NK-92 (cell line): ENCODE measurements at regions not wholly inside any gene's neighbourhood (a gene's known extent, or its start where the extent isn't known, plus 50 kb on each side); places are given as distances from the start of the nearest gene placed in this dataset.

Experiments
- DNase-seq: peaks from one replicate; lab custom pipeline; 2025; ENCODE audit not compliant: unreplicated experiment; lab: John Stamatoyannopoulos, UW

DNA sequence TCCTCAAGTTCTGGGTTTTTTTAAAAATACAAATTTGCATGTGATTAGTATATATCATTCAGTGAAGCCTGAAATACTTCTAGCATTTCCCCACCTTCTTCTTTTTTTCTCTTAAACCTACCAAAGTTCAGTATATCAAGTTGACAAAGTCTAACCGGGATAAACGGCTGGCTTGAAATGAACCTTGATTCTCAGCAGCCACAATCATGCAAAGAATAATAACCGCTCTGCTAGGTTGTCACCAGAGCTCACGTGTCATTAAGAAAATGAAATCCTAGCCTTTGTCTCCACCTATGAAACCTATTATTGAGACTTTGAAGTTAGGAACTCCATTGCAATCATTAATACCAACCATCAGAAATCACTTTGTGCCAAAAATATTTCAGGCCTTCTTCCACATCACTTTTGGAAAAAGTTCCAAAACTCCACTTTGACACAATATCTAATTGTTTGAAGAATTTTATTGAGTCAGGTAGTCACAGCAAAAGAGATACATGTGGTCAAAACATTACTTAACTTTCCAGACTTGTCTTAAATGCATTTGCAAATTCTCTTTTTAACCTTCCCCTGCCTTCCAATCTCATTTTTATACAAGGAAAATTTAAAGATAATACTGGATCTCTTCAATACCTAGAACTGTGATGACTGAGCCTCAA is 285.6 kb upstream of the ACVR2A start:
- no peak for DNase-seq

DNA sequence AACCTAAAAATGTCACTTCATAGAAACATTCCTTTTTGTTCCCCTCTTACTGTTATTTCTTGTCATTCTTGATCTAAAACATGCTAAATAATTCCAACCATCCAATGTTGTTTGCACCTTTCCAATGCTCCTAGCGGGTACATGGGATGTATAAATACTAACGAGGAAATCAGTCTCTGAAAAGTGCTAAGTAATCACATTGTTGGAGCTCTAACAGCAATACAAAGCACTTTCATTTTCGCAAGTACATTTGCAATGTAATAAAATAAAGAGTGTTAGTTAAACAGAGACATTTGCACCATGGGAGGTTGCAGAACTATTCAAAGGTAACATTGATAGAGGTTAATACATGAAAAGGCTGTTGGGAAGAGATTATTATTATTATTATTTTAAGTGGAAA is 286.2 kb upstream of the ACVR2A start:
- DNase-seq: no peak

DNA sequence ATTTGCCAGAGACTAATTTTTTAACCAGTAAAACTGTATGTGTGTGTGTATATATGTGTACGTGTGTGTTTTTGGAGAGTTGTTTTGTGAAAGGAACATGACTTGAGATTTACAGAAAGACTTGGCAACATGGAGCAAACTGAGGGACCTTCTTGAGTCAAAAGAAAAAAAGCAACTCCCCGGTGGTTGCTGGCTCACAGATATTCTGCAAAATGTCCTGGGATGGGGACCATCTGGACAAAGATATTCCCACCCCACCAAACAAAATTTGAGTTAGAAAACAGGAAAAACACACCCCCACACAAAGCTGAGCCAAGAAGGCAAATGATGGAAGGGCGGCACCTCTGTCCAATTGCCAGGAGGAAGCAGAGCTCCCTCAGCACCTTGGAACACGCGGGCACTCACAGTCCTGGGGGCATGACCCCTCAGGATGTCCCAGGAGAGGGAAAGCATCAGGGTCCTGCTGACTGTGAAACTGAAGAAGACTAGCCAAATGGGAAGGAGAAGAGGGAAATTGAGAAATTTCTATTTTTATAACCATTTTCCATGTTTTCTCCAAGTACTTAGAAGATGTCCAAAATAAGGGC is 290.2 kb upstream of the ACVR2A start:
- no peak for DNase-seq

DNA sequence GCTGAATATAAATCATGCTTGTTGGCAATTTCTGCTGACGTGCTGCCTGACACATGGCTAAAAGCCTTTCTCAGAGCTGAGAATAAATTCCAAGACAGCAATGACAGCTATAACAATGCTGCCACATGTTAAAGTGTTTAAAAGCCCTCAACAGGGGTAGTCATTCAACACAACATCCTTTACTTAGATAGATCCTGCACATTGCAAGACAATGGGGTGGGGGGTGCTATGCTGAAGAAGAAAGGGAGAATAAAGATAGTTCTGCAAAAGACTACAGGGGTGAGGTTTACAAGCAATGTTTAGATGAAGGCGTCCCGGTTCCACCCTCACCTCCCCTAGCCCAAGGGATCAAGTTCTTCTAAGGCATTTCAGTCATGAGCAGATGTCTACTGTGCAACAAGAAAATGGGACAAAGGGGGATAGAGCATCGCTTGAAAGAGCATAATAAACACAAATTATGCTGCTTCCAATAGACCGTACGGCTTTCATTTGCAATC is 291.0 kb upstream of the ACVR2A start:
- DNase-seq: no peak

DNA sequence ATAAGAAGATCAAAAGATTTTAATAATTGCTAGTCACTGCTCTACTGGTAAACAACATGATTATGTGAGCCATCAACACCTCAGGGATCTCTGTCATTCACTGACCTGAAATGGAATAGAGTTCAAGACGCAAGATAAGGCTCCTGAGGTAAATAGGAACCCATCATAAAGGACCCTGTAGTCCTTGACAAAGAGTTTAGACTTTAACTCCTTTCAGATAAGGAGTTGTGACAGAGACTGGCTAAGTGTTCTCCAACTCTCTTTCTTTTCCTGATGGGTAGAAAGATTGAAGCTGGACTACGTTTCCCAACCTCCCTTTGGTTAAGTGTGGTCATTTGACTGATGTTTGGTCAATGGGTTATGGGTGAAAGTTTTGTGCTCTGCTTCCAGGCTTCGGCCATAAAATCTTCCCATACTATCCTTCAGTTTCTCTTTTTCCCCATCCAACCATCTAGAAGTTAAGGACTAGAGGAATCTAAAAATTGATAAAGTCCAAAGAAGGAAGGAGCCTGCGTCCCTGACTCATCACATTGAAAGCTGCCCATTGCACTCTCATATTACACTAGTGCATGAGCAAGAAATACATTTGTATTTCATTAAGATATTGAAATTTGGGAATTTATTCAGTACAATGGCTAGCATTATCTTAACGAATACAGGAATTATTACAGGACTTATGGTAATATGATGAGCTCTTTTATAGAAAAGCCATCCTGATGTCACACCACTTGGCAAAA is 293.7 kb upstream of the ACVR2A start:
- DNase-seq: no peak

DNA sequence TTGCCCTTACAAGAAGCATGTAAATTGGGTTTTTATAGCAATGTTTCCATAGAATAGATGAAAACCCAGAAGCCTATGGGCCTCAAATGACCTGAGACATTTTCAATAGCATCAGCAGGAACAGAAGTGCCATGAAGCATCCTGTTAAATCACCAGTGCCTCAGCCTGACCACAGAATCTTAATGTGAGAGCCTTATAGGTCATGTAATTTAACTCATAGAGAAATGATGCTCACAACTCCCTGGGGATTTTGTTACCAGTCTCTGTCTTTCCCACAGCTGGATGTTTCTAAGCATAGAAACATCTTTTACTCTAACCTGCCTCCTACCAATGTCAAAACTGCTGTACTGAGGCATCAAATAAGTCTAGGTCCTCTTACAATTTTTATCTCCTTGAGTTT is 295.8 kb upstream of the ACVR2A start:
- DNase-seq: no peak

DNA sequence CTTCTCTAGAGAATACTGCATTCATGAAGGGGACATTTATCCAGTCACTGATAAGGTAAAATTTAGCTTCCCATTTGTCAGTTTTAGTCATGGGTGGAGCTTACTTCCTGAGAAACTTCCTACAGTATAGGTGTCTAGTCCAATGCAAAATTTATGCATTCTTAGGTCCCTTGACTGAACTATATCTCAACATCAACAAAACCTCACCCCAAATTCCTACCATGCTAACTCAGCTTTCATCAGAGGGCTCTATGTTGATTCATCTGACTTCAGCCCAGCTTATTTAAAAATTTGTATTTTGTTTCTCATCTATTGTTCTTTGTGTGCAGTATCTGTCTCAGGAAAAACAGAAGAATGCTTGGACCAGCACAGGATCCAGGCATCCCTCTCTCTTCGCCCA is 296.4 kb upstream of the ACVR2A start:
- DNase-seq: no peak

DNA sequence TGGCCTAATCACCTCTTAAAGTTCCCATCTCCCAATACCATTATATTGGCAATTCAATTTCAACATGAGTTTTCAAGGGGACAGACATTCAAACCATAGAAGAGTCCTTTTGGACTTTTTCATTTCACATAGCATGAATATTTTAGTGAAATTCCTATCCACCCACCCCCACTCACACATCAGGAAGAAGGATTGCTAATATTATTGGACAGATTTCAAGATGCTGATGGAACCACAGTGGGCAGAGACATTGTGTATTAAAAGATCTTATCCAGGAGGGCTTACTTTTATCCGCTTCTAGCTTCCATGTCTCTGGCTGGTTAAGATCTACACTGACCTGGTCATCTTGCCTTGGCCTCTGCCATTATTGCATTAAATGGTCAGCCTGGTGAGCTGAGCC is 297.4 kb upstream of the ACVR2A start:
- no peak for DNase-seq

DNA sequence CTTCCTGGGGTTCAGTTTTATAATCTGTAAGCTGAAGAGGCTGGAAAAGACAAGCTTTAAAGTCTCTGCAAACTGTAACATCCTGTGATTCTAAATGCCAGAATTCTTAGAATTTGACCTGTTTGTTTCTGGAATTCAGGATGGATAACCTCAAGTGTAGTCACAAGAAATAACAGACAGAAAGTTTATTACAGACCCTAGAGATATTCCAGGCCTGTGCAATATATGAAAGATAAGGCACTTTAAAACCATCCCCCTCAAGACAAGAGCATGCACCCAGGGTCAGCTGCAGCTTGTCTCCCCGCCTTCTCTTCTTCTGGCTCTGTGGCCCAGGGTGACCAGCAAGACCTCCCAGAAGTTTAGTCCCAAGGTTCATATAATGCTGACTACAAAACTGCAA is 298.7 kb upstream of the ACVR2A start:
- no peak for DNase-seq

DNA sequence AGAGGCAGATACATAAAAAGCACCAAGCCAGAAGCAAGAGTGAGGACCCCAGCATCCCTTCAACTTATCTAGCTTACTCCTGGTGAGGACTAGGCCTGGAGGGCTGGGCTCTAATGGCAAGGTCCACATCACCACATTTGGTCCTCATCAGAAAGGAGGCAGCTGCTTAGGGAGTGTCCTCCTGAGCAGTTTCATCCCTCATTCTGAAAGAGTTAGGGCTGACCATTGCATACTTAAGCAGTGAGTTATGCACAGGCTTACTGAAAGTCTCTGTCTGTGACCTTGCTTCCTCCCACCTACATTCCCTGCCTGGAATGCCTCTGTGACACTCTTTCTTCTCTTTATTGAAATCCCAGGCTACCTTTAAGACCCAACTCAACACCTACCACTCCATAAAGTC is 301.8 kb upstream of the ACVR2A start:
- DNase-seq: no peak

DNA sequence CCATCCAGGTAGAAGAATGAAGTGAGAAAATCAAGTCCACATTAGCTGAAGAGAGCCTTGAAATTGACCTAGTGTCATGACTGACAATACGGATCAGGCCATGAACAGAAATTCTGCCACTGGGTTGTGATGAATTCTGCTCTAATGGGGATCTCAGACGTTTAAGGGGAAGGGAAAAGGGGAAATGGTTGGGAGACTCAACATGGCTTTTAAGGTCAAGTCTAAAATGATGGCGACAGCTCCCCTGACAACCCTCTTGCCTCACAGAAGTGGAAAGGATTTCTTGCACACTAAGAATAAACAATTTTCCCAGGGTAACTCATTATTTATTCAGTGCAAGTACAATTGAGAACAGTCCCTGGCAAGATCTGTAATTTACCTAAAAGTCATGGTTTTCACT is 302.5 kb upstream of the ACVR2A start:
- DNase-seq: no peak

DNA sequence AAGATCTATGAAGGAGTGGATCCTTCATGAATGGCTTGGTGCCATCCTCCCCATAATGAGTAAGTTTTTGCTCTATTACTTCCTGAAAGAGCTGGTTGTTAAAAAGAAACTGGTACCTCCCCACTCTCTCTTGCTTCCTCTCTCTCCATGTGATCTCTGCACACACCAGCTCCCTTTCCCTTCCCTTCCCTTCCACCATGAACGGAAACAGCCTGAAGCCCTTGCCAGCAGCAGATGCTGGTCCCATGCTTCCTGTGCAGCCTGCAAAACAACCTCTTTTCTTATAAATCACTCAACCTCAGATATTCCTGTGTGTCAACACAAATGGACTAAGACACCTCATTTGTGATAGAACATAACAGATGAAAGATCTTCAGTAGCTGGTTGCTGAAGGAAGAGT is 303.5 kb upstream of the ACVR2A start:
- DNase-seq: no peak

DNA sequence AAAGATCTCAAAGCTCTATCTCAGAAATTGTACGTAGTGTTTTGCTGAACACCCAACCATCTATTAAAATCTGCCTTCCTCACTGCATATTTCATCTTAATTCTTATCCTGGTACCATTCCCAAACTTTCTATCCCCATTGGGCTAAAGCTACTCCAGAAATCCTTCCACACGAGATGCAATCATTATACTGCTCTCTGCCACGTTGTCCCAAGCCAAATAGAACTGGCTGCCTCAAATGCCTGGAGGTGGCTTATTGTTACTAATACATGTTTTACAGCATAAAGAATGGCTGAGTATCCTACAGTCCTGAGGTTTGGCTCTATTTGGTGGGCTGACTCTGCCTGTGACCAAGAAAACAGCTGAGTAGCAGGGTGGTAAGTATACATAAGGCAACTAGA is 306.0 kb upstream of the ACVR2A start:
- DNase-seq: no peak

DNA sequence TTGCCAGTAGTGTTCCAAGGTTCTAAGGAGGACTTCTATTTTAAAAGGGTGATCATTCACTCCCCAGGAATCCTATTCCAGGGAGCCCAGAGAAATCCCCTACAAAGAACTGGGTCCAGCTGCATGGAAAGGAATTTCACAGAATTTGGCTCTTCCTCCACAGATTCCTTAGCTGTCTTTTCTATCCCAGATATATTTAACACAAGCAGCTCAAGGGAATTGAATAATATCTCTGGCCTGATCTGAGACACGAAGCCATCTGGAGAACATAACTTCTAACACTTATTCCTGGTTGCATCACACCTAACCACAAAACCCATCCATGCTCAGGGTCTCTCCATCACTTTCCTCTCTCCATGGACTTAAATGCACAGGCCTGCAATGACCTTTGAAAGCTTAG is 306.7 kb upstream of the ACVR2A start:
- no peak for DNase-seq

DNA sequence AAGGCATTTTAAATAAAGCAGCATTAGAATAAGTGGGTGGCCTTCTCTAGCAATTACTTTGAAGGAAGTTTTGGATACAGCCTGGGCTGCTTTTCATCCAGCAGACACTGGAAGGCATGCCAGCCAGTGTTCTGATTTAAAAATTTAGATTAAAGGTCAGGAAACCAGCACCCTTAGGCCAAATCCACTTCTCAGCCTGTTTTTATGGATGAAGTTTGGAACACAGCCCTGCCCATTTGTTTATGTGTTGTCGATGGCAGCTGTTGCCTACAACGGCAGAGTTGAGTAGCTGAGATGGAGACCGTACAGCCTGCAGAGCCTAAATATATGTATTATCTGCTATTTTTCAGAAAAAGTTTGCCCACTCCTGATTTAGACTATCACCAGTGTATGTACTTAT is 313.6 kb upstream of the ACVR2A start:
- DNase-seq: no peak

DNA sequence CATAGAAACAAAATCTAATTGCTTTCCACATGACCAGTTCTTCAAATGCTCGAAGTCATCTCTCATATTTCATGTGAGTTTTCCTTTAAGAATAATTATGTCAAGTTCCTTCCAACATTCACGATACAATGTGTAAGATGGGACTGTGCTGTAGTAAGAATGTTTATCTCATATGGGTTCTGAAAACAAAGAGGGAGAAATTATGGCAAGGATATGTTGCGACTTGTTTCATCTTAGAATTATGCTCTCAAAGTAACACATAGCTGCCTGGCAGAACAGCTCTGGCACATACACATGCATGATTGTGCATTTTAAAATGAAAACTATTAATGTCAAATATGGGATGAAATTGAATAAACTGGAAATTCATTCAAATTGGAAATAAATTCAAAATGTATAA is 314.8 kb upstream of the ACVR2A start:
- DNase-seq: no peak

DNA sequence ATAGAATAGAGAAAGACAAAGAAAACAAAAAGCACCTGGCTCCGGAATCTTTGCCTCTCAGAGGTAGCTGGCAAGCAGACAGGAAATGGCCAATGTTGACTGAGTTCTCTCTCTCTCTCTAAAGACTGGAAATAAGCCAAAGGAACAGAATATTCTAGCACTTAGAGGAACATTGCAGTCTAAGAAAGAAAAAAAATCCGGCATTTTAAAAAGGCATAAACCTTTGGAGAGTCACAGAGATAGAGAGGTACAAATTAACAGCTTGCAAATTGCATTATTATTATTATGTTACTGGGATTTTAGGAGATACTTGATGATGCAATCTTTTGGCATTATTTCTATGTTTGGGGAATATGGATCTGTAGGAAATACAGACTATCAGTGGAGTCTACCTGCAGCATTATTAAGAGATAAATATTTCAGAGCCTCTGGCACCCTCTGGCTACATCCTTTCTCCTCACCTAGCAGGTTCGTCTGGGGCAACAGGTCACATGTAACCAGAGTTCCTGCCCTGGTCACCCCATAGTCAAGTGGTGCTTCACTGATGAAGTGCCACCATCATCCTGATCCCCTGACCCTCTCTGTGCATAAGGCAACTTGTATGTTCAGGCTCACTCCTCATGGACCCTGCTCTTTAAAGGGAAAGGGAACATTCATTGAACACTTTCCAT is 318.9 kb upstream of the ACVR2A start:
- no peak for DNase-seq

DNA sequence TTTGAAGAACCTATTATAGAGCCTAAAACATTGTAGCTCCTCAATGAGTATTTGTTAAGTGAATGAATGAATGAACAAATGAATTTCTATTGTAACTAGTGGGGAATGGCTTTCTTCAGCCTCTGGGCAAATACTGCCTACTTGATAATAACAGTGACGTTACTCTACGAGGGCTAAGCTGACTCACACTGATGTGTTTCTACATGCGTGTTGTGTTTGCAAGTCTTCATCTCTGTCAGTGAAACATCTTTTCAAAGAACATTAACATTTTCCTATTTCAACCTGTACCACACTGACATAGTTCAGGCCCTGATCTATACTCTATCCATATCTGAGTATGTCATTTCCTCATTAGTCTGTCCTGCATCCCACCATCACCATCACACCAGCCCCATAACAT is 319.9 kb upstream of the ACVR2A start:
- no peak for DNase-seq

DNA sequence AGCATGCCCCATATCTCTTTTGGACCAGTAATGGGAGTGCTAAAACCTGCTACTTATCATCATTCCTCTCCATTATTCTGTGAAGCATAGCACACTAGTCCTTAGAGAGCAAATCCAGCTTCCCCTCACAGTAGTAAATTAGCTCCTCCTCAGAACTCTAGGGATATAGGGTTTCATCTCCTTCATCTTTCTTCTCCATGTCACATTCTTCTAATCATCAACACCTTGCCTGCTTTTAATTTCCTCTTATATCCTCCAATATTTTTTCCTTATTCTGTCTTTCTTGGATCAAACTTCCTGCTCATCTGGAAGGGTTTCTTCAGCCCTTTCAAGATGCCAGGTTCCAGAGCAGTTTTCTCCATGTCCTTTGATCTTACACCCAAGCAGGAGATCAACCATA is 321.4 kb upstream of the ACVR2A start:
- no peak for DNase-seq

DNA sequence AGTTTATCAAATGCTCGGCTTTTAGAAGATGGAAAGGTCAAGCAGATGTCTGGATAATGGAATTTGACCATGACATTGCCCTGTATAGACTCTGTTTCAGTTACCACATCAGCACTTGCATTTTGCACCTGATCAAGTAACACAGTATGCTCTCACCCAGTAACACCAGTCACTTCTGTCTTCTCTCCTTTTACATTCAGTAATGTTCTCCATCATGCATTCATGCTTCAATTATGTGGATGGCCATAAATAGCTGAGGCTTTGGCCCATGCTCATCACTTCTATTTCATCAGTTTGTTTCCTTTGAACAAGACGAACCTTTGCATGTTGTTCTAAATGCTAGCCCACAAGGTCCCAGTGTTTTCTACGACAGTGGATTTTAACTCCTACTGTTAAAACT is 322.9 kb upstream of the ACVR2A start:
- DNase-seq: no peak

DNA sequence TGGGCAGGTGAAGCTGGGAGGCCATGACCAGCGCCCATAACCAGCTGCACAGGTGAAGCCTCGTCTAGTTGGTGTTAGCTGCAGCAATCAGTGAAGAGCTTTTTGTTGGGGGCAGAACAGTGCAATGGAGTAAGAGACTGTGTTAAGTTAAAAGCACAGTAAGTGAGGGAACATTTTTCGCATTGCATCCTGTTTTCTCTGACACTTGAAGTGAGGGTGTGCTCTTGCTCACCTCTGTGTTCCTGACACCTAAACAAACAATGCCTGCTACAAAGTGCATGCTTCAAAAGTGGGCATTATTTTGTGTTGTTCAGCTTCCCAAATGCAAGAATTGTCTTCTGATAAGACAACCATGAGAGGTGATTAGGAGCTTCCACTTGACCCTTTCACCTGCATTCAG is 324.0 kb upstream of the ACVR2A start:
- no peak for DNase-seq

DNA sequence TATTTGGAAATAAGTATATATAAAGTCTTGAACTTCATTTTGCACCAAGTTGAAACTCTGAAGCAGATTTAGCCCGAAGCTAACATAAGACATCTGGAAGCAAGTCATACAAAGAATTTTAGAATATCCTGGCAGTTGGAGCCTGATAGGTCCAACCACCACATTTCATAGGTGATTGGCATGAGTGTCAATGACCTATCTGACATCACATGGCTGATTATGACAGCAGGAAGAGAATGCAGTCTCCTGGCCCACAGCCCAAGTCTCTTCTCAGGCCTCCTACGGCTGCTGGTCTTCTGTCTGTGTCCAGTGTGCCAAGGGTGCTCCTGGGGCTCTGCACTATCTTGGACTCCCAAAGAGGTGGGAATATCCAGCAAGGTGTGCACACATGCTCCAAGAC is 325.7 kb upstream of the ACVR2A start:
- no peak for DNase-seq
